Naive B cell (primary cell): ENCODE measurements at regions not wholly inside any gene's neighbourhood (a gene's known extent, or its start where the extent isn't known, plus 50 kb on each side); places are given as distances from the start of the nearest gene placed in this dataset.
"Not testable (repeated sequence)": the region's sequence is repeated elsewhere in the genome, so short reads cannot be mapped to it uniquely, and the experiment has no call there.

Experiments used
- ATAC-seq, 2 donors: fragments of 150-1000 bp; cut with Tn5 transposase; 2 replicates each; pipeline ENCODE4 v1.10.0; 2021; ENCODE audit warnings: low read depth in 2 of 2, mild to moderate bottlenecking in 2 of 2, moderate library complexity in 2 of 2
- DNase-seq: peaks from one replicate; pipeline ENCODE4 v3.0.0; 2022
- H3K27ac Mint-ChIP-seq, 6 donors: one replicate each; pipeline ENCODE4 v1.8.0; 2020 to 2022; ENCODE audit warnings: mild to moderate bottlenecking in 6 of 6, mixed read lengths in 6 of 6, moderate library complexity in 5 of 6, inconsistent platforms in 2 of 6
- H3K27me3 Mint-ChIP-seq, 3 donors: one replicate each; pipeline ENCODE4 v1.8.0; 2021 to 2022; ENCODE audit warnings: mixed read lengths in 3 of 3, mild to moderate bottlenecking in 1 of 3
- H3K36me3 Mint-ChIP-seq, 2 donors: one replicate each; pipeline ENCODE4 v1.8.0; 2020 to 2022; ENCODE audit warnings: mixed read lengths in 2 of 2, inconsistent platforms in 1 of 2, mild to moderate bottlenecking in 1 of 2
- H3K4me1 Mint-ChIP-seq, 3 donors: one replicate each; pipeline ENCODE4 v1.8.0; 2020 to 2022; ENCODE audit warnings: mixed read lengths in 3 of 3, inconsistent platforms in 1 of 3, mild to moderate bottlenecking in 1 of 3, moderate library complexity in 1 of 3
- H3K4me3 Mint-ChIP-seq, 8 donors: one replicate each; pipeline ENCODE4 v1.8.0; 2020 to 2022; ENCODE audit warnings: mild to moderate bottlenecking in 8 of 8, mixed read lengths in 8 of 8, moderate library complexity in 8 of 8, inconsistent platforms in 2 of 8
- H3K9me3 Mint-ChIP-seq, 7 donors: one replicate each; pipeline ENCODE4 v1.8.0; 2020 to 2022; ENCODE audit warnings: mixed read lengths in 7 of 7, mild to moderate bottlenecking in 5 of 7, inconsistent platforms in 2 of 7, moderate library complexity in 1 of 7

- Mint-ChIP-seq H3K9me3 (peaks cover 0 to 7% (median 3%) of the 10 kb centered on the region in 7 donors), H3K4me1 (no peaks in the 10 kb centered on the region), H3K27ac (no peak overlapping the region), H3K4me3 (no peak overlapping the region), H3K36me3 (no peaks in the 10 kb centered on the region), H3K27me3 (no peaks in the 10 kb centered on the region)
- ATAC-seq (no peak), DNase-seq (no peak)
Measured at GRCh38 chr5:27463446-27464149, 425.2 kb upstream of the CDH9 start.

GRCh38 chr5:27462936-27463335 is 424.6 kb upstream of the CDH9 start:
- Mint-ChIP-seq H3K4me3 (no peak overlapping the region), H3K27ac (no peak overlapping the region), H3K9me3 (peaks cover 0 to 8% (median 3%) of the 10 kb centered on the region in 7 donors), H3K27me3 (no peaks in the 10 kb centered on the region), H3K4me1 (no peaks in the 10 kb centered on the region), H3K36me3 (no peaks in the 10 kb centered on the region)
- no peak for ATAC-seq
- no peak for DNase-seq

- no peak overlapping the region for H3K27ac Mint-ChIP-seq
- no peaks in the 10 kb centered on the region for H3K36me3 Mint-ChIP-seq
- no peak for ATAC-seq
- H3K4me1 Mint-ChIP-seq, result no peaks in the 10 kb centered on the region
- no peak for DNase-seq
- H3K4me3 Mint-ChIP-seq, result no peak overlapping the region
- no peaks in the 10 kb centered on the region for H3K27me3 Mint-ChIP-seq
- peaks cover 0 to 8% (median 0%) of the 10 kb centered on the region in 7 donors for H3K9me3 Mint-ChIP-seq
Measured at GRCh38 chr5:27458287-27458686, 419.9 kb upstream of the CDH9 start.

- Mint-ChIP-seq H3K4me1 (no peaks in the 10 kb centered on the region), H3K27ac (no peak overlapping the region), H3K27me3 (no peaks in the 10 kb centered on the region), H3K4me3 (no peak overlapping the region), H3K36me3 (no peaks in the 10 kb centered on the region), H3K9me3 (peaks cover 0 to 12% (median 4%) of the 10 kb centered on the region in 7 donors)
- DNase-seq (no peak), ATAC-seq (no peak)
Measured at GRCh38 chr5:27451377-27451776, 413.0 kb upstream of the CDH9 start.

- Mint-ChIP-seq H3K27me3 (no peaks in the 10 kb centered on the region), H3K4me1 (no peaks in the 10 kb centered on the region), H3K4me3 (no peak overlapping the region), H3K27ac (no peak overlapping the region), H3K9me3 (peaks cover 0 to 12% (median 5%) of the 10 kb centered on the region in 7 donors), H3K36me3 (no peaks in the 10 kb centered on the region)
- ATAC-seq, result no peak
- DNase-seq, result no peak
Measured at GRCh38 chr5:27450607-27451006, 412.2 kb upstream of the CDH9 start.

- not testable (repeated sequence) for DNase-seq, H3K27ac Mint-ChIP-seq, H3K36me3 Mint-ChIP-seq, H3K27me3 Mint-ChIP-seq, H3K9me3 Mint-ChIP-seq, H3K4me3 Mint-ChIP-seq, ATAC-seq, H3K4me1 Mint-ChIP-seq
Measured at GRCh38 chr5:27439383-27439782, 401.0 kb upstream of the CDH9 start.

- Mint-ChIP-seq H3K4me1 (no peaks in the 10 kb centered on the region), H3K9me3 (peaks cover 0 to 11% (median 3%) of the 10 kb centered on the region in 7 donors), H3K27ac (no peak overlapping the region), H3K27me3 (no peaks in the 10 kb centered on the region), H3K36me3 (no peaks in the 10 kb centered on the region), H3K4me3 (no peak overlapping the region)
- no peak for ATAC-seq
- DNase-seq, result no peak
Measured at GRCh38 chr5:27437594-27438200, 399.3 kb upstream of the CDH9 start.

GRCh38 chr5:27434335-27434734 is 395.9 kb upstream of the CDH9 start:
- Mint-ChIP-seq H3K36me3 (no peaks in the 10 kb centered on the region), H3K9me3 (peaks cover 0 to 16% (median 4%) of the 10 kb centered on the region in 7 donors), H3K27me3 (no peaks in the 10 kb centered on the region), H3K4me3 (no peak overlapping the region), H3K27ac (no peak overlapping the region), H3K4me1 (no peaks in the 10 kb centered on the region)
- DNase-seq (no peak), ATAC-seq (no peak)

- Mint-ChIP-seq H3K36me3 (no peaks in the 10 kb centered on the region), H3K27ac (no peak overlapping the region), H3K4me3 (no peak overlapping the region), H3K9me3 (peaks cover 3 to 14% (median 7%) of the 10 kb centered on the region in 7 donors), H3K27me3 (no peaks in the 10 kb centered on the region), H3K4me1 (no peaks in the 10 kb centered on the region)
- DNase-seq, result no peak
- ATAC-seq, result no peak
Measured at GRCh38 chr5:27414099-27414498, 375.7 kb upstream of the CDH9 start.

GRCh38 chr5:27412384-27412783 is 374.0 kb upstream of the CDH9 start:
- DNase-seq (no peak), ATAC-seq (no peak)
- Mint-ChIP-seq H3K27me3 (no peaks in the 10 kb centered on the region), H3K9me3 (peaks cover 3 to 10% (median 7%) of the 10 kb centered on the region in 7 donors), H3K4me3 (no peak overlapping the region), H3K4me1 (no peaks in the 10 kb centered on the region), H3K27ac (no peak overlapping the region), H3K36me3 (no peaks in the 10 kb centered on the region)

GRCh38 chr5:27406020-27406419 is 367.6 kb upstream of the CDH9 start:
- no peak for ATAC-seq

GRCh38 chr5:27403243-27403882 is 365.0 kb upstream of the CDH9 start:
- ATAC-seq (no peak), DNase-seq (no peak)
- Mint-ChIP-seq H3K9me3 (peaks cover 0 to 6% (median 4%) of the 10 kb centered on the region in 7 donors), H3K27me3 (no peaks in the 10 kb centered on the region), H3K36me3 (no peaks in the 10 kb centered on the region), H3K27ac (no peak overlapping the region), H3K4me1 (no peaks in the 10 kb centered on the region), H3K4me3 (no peak overlapping the region)

More at GRCh38 chr5:27406020-27406419, 367.6 kb upstream of the CDH9 start:
- peaks cover 0 to 4% (median 0%) of the 10 kb centered on the region in 7 donors for H3K9me3 Mint-ChIP-seq
- no peak overlapping the region for H3K27ac Mint-ChIP-seq
- no peaks in the 10 kb centered on the region for H3K27me3 Mint-ChIP-seq
- H3K36me3 Mint-ChIP-seq, result no peaks in the 10 kb centered on the region
- H3K4me3 Mint-ChIP-seq, result no peak overlapping the region
- no peak for DNase-seq
- no peaks in the 10 kb centered on the region for H3K4me1 Mint-ChIP-seq

- Mint-ChIP-seq H3K27ac (no peak overlapping the region), H3K27me3 (no peaks in the 10 kb centered on the region), H3K9me3 (peaks cover 0 to 6% (median 4%) of the 10 kb centered on the region in 7 donors), H3K4me1 (no peaks in the 10 kb centered on the region), H3K36me3 (no peaks in the 10 kb centered on the region), H3K4me3 (no peak overlapping the region)
- DNase-seq (no peak), ATAC-seq (no peak)
Measured at GRCh38 chr5:27402828-27403227, 364.4 kb upstream of the CDH9 start.

GRCh38 chr5:27396998-27397397 is 358.6 kb upstream of the CDH9 start:
- H3K9me3 Mint-ChIP-seq, result peaks cover 0 to 7% (median 3%) of the 10 kb centered on the region in 7 donors
- no peak overlapping the region for H3K27ac Mint-ChIP-seq
- no peaks in the 10 kb centered on the region for H3K27me3 Mint-ChIP-seq
- H3K36me3 Mint-ChIP-seq, result no peaks in the 10 kb centered on the region
- ATAC-seq (no peak), DNase-seq (no peak)
- no peak overlapping the region for H3K4me3 Mint-ChIP-seq
- no peaks in the 10 kb centered on the region for H3K4me1 Mint-ChIP-seq
